AG04450 (cell line): ENCODE measurements at regions not wholly inside any gene's neighbourhood (a gene's known extent, or its start where the extent isn't known, plus 50 kb on each side); places are given as distances from the start of the nearest gene placed in this dataset.
"Not testable (repeated sequence)": the region's sequence is repeated elsewhere in the genome, so short reads cannot be mapped to it uniquely, and the experiment has no call there.

Source experiments
- CTCF ChIA-PET: fragments of 300-600, 350-600 bp; formaldehyde crosslinking; extraction: SDS; loops from one replicate; lab custom pipeline; 2022; ENCODE audit warnings: antibody characterized with exemption, inconsistent platforms; lab: Charles Lee
- POLR2A ChIA-PET: fragments of 350-600 bp; formaldehyde crosslinking; extraction: SDS; loops from one replicate; lab custom pipeline; 2021; ENCODE audit warnings: antibody characterized with exemption, inconsistent platforms; lab: Yijun Ruan, JAX
- DNase-seq: peaks from one replicate; pipeline ENCODE4 v3.0.0-alpha.2; 2011; ENCODE audit warnings: low read depth, low spot score
- H3K27ac ChIP-seq: one replicate; pipeline ENCODE4 v1.5.1; 2012; ENCODE audit warnings: low read depth, low read length, control low read depth
- H3K27me3 ChIP-seq: one replicate; pipeline ENCODE4 v1.6.0; 2012; ENCODE audit warnings: low read length; ENCODE audit not compliant: control insufficient read depth, insufficient read depth
- H3K4me3 ChIP-seq: 2 replicates; pipeline ENCODE4 v1.5.1; 2011; ENCODE audit warnings: mild to moderate bottlenecking, low read depth, low read length, control low read depth
- H3K9me3 ChIP-seq: 2 replicates; pipeline ENCODE4 v1.5.1; 2012; ENCODE audit warnings: low read length; ENCODE audit not compliant: control insufficient read depth, insufficient read depth
- TF ChIP-seq, protein P1 (sequence below): IDR thresholded peaks from 2 replicates; pipeline ENCODE4 v1.5.1; 2011; ENCODE audit warnings: low read depth, low read length, control low read depth, inconsistent platforms

DNA sequence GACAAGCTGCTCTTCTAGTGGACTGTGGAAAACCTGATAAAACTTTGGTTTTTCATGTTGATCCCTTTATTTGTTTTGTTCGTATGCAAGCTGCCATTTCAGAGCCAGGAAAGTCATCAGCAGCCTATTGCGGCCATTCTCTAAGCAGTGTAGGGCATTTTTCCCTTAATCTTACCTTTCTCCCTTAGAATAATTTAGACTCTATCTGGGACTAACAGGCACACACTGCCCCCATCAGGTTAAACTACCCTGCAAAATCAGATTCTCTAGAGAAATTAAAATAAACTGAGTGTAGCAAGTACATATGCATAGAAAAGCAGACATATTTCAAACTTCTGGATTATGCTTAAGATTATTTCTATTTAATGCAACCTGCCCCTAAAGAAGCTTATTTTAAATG, 347.5 kb downstream of the METTL4 start:
- ChIA-PET CTCF (interaction anchor here (0.6 to 4.6 kb wide), 46 partner anchors 9 to 1852 kb away, joined by 3 to 91 read pairs (median 3); no protein-coding TSS in a partner anchor), POLR2A (no interaction called here)
- Histone ChIP-seq H3K27ac (no peak overlapping the region), H3K4me3 (peak overlapping the region; percentile 39), H3K27me3 (no peaks in the 10 kb centered on the region), H3K9me3 (no peaks in the 10 kb centered on the region)
- TF ChIP-seq, protein P1, sequence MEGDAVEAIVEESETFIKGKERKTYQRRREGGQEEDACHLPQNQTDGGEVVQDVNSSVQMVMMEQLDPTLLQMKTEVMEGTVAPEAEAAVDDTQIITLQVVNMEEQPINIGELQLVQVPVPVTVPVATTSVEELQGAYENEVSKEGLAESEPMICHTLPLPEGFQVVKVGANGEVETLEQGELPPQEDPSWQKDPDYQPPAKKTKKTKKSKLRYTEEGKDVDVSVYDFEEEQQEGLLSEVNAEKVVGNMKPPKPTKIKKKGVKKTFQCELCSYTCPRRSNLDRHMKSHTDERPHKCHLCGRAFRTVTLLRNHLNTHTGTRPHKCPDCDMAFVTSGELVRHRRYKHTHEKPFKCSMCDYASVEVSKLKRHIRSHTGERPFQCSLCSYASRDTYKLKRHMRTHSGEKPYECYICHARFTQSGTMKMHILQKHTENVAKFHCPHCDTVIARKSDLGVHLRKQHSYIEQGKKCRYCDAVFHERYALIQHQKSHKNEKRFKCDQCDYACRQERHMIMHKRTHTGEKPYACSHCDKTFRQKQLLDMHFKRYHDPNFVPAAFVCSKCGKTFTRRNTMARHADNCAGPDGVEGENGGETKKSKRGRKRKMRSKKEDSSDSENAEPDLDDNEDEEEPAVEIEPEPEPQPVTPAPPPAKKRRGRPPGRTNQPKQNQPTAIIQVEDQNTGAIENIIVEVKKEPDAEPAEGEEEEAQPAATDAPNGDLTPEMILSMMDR = peak; percentile 68
- DNase-seq = no peak

DNA sequence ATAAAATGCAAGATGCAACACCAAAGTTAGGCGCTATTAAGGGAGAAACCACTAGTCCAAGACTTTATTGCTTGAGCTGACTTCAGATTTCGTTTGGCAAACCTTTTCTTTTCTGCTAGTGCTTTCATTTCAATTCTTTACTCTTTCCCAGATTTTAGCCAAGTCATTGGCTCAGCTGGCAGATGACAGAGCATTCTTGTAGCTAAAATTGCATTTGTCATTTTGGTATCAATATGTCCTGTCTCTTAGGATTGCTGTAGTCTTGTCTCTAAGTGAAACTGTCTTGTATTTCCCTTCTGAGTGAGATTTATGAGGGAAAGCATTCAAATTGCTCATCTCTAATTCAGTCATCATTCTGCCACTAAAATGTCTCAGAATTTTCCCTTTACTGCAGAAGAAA, 335.1 kb downstream of the METTL4 start:
- H3K27ac ChIP-seq = no peak overlapping the region
- H3K9me3 ChIP-seq = no peaks in the 10 kb centered on the region
- TF ChIP-seq, protein P1 = no peak
- CTCF ChIA-PET = interaction anchor here (0.6 to 2.4 kb wide), 3 partner anchors 13 to 306 kb away, joined by 3 to 8 read pairs (median 4); no protein-coding TSS in a partner anchor
- no peaks in the 10 kb centered on the region for H3K27me3 ChIP-seq
- POLR2A ChIA-PET = no interaction called here
- no peak for DNase-seq
- no peak overlapping the region for H3K4me3 ChIP-seq

DNA sequence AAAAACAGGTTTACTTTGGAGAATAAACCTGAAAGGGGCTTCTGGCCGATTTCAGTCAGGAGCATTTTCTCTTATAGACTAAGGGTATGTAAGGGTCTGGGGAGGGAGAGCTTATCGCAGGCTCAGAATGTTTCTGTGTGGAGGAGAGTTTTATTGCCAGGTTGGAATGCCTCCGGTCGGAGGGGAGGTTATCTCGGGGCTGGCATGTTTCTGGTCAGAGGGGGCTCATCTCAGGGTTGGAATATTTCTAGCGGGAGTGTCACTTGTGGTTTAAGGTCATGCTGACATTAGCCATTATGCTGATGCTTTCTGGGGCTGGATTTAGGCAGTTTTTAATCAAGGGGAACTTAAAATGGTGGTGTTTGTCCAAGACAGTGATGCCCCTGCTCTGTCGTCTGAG, 333.6 kb downstream of the METTL4 start:
- Histone ChIP-seq H3K27ac (no peak overlapping the region), H3K9me3 (no peaks in the 10 kb centered on the region), H3K27me3 (no peaks in the 10 kb centered on the region), H3K4me3 (no peak overlapping the region)
- POLR2A ChIA-PET = no interaction called here
- TF ChIP-seq, protein P1 = no peak
- no peak for DNase-seq
- CTCF ChIA-PET = interaction anchor here (2.4 kb wide), 1 partner anchor 14 kb away, joined by 8 read pairs; no protein-coding TSS in a partner anchor

DNA sequence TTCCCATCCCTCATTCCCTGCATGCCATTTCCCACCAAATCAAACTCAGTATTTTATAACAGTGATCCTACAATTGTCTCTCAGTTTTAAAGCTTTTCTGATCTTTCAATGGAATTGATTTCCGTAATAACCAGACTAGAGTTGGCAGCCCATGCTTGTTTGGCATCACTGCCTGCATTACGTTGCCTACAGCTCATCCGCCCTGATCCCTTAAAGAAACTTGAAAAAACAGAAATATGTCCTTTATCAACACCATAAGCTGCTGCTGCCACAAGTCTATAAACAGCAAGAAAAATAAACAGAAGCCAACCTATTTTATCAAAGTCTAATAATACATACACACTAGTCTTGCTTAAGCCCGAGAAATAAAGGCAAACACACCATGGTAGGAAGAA, 331.0 kb downstream of the METTL4 start:
- no peaks in the 10 kb centered on the region for H3K27me3 ChIP-seq
- peak; percentile 48 for DNase-seq
- ChIA-PET POLR2A (interaction anchor here (0.8 to 1.3 kb wide), 2 partner anchors 167 to 302 kb away, joined by 4 read pairs; no protein-coding TSS in a partner anchor), CTCF (interaction anchor here (0.6 to 2.7 kb wide), 7 partner anchors 17 to 309 kb away, joined by 3 to 20 read pairs (median 6); no protein-coding TSS in a partner anchor)
- peak overlapping the region; percentile 65 for H3K27ac ChIP-seq
- TF ChIP-seq, protein P1 = no peak
- no peaks in the 10 kb centered on the region for H3K9me3 ChIP-seq
- peak overlapping the region; percentile 1; the same call in 1 of the 2 replicates for H3K4me3 ChIP-seq

DNA sequence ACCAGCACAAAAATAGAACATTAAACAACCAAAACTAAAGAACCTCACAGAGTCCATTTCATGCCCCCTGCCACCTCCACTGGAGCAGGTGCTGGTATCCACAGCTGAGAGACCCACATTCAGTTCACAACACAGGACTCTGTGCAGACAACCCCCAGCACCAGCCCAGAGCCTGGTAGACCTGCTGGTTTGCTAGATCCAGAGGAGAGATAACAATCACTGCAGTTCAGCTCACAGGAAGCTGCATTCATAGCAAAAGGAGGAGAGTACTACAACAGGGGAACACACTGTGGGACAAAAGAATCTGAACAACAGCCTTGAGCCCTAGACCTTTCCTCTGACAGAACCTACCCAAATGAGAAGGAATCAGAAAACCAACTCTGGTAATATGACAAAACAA, 326.7 kb downstream of the METTL4 start:
- Histone ChIP-seq H3K4me3 (no peak overlapping the region), H3K9me3 (no peaks in the 10 kb centered on the region), H3K27me3 (no peaks in the 10 kb centered on the region), H3K27ac (no peak overlapping the region)
- ChIA-PET CTCF (no interaction called here), POLR2A (no interaction called here)
- TF ChIP-seq, protein P1 = no peak
- no peak for DNase-seq

DNA sequence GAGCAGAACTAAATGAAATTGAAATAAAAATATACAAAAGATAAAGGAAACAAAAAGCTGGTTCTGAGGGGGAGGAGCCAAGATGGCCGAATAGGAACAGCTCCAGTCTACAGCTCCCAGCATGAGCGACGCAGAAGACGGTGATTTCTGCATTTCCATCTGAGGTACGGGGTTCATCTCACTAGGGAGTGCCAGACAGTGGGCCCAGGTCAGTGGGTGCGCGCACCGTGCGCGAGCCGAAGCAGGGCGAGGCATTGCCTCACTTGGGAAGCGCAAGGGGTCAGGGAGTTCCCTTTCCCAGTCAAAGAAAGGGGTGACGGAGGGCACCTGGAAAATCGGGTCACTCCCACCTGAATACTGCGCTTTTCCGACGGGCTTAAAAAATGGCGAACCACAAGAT, 324.2 kb downstream of the METTL4 start:
- DNase-seq, POLR2A ChIA-PET: not testable (repeated sequence)

More for the DNA sequence above, 324.2 kb downstream of the METTL4 start:
- H3K27me3 ChIP-seq, CTCF ChIA-PET, H3K9me3 ChIP-seq, H3K27ac ChIP-seq, H3K4me3 ChIP-seq: not testable (repeated sequence)
